ENCODE measurements at regions not wholly inside any gene's neighbourhood (a gene's known extent, or its start where the extent isn't known, plus 50 kb on each side); places are given as distances from the start of the nearest gene placed in this dataset.
"Not testable (repeated sequence)": the region's sequence is repeated elsewhere in the genome, so short reads cannot be mapped to it uniquely, and the experiment has no call there.

GRCh38 chr2:90287751-90288150 lies 1596.3 kb downstream of the RPIA start:
- H3K4me1 Mint-ChIP-seq (ENCODE audit: low read depth); H3K27ac Mint-ChIP-seq; H3K36me3 Mint-ChIP-seq (ENCODE audit: low read depth); H3K9me3 Mint-ChIP-seq; H3K4me3 Mint-ChIP-seq (ENCODE audit: low read depth); H3K27me3 Mint-ChIP-seq (ENCODE audit: low read depth); intact Hi-C loops (cut with micrococcal nuclease); DNase-seq (ENCODE audit: low spot score): not testable (repeated sequence)

GRCh38 chr2:90288396-90288795 lies 1596.9 kb downstream of the RPIA start:
- H3K4me3 Mint-ChIP-seq (ENCODE audit: low read depth): not testable (repeated sequence)

GRCh38 chr2:90289291-90289980 lies 1598.0 kb downstream of the RPIA start:
- H3K36me3 Mint-ChIP-seq (ENCODE audit: low read depth); H3K4me1 Mint-ChIP-seq (ENCODE audit: low read depth); H3K27ac Mint-ChIP-seq; H3K27me3 Mint-ChIP-seq (ENCODE audit: low read depth); H3K9me3 Mint-ChIP-seq; DNase-seq (ENCODE audit: low spot score); H3K4me3 Mint-ChIP-seq (ENCODE audit: low read depth); intact Hi-C loops (cut with micrococcal nuclease): not testable (repeated sequence)

More at GRCh38 chr2:90288396-90288795, 1596.9 kb downstream of the RPIA start:
- H3K27me3 Mint-ChIP-seq (ENCODE audit: low read depth); DNase-seq (ENCODE audit: low spot score); H3K36me3 Mint-ChIP-seq (ENCODE audit: low read depth); intact Hi-C loops (cut with micrococcal nuclease); H3K4me1 Mint-ChIP-seq (ENCODE audit: low read depth); H3K27ac Mint-ChIP-seq; H3K9me3 Mint-ChIP-seq: not testable (repeated sequence)

GRCh38 chr2:90290701-90291100 lies 1599.2 kb downstream of the RPIA start:
- H3K27ac Mint-ChIP-seq: not testable (repeated sequence)

GRCh38 chr2:90291168-90291883 lies 1599.9 kb downstream of the RPIA start:
- H3K27ac Mint-ChIP-seq; H3K9me3 Mint-ChIP-seq; H3K27me3 Mint-ChIP-seq (ENCODE audit: low read depth); H3K36me3 Mint-ChIP-seq (ENCODE audit: low read depth); H3K4me3 Mint-ChIP-seq (ENCODE audit: low read depth); intact Hi-C loops (cut with micrococcal nuclease); H3K4me1 Mint-ChIP-seq (ENCODE audit: low read depth): not testable (repeated sequence)
- DNase-seq (ENCODE audit: low spot score): peak; percentile 18

More at GRCh38 chr2:90290701-90291100, 1599.2 kb downstream of the RPIA start:
- intact Hi-C loops (cut with micrococcal nuclease); H3K27me3 Mint-ChIP-seq (ENCODE audit: low read depth); H3K4me3 Mint-ChIP-seq (ENCODE audit: low read depth); H3K36me3 Mint-ChIP-seq (ENCODE audit: low read depth); H3K9me3 Mint-ChIP-seq; DNase-seq (ENCODE audit: low spot score); H3K4me1 Mint-ChIP-seq (ENCODE audit: low read depth): not testable (repeated sequence)

- H3K4me1 Mint-ChIP-seq (ENCODE audit: low read depth); DNase-seq (ENCODE audit: low spot score); H3K9me3 Mint-ChIP-seq; H3K27ac Mint-ChIP-seq; H3K4me3 Mint-ChIP-seq (ENCODE audit: low read depth); intact Hi-C loops (cut with micrococcal nuclease); H3K27me3 Mint-ChIP-seq (ENCODE audit: low read depth); H3K36me3 Mint-ChIP-seq (ENCODE audit: low read depth): not testable (repeated sequence)
Measured at GRCh38 chr2:90291934-90292333, 1600.5 kb downstream of the RPIA start.

GRCh38 chr2:90292451-90292850 lies 1601.0 kb downstream of the RPIA start:
- H3K27ac Mint-ChIP-seq; H3K9me3 Mint-ChIP-seq; DNase-seq (ENCODE audit: low spot score); H3K27me3 Mint-ChIP-seq (ENCODE audit: low read depth); H3K4me3 Mint-ChIP-seq (ENCODE audit: low read depth); H3K36me3 Mint-ChIP-seq (ENCODE audit: low read depth); intact Hi-C loops (cut with micrococcal nuclease); H3K4me1 Mint-ChIP-seq (ENCODE audit: low read depth): not testable (repeated sequence)

- H3K9me3 Mint-ChIP-seq; H3K4me3 Mint-ChIP-seq (ENCODE audit: low read depth); H3K27ac Mint-ChIP-seq; H3K36me3 Mint-ChIP-seq (ENCODE audit: low read depth); H3K27me3 Mint-ChIP-seq (ENCODE audit: low read depth); intact Hi-C loops (cut with micrococcal nuclease); H3K4me1 Mint-ChIP-seq (ENCODE audit: low read depth): not testable (repeated sequence)
- DNase-seq (ENCODE audit: low spot score): peak; percentile 26
Measured at GRCh38 chr2:90293224-90293623, 1601.8 kb downstream of the RPIA start.

- DNase-seq (ENCODE audit: low spot score); H3K4me3 Mint-ChIP-seq (ENCODE audit: low read depth); H3K27ac Mint-ChIP-seq; intact Hi-C loops (cut with micrococcal nuclease); H3K4me1 Mint-ChIP-seq (ENCODE audit: low read depth); H3K36me3 Mint-ChIP-seq (ENCODE audit: low read depth); H3K27me3 Mint-ChIP-seq (ENCODE audit: low read depth); H3K9me3 Mint-ChIP-seq: not testable (repeated sequence)
Measured at GRCh38 chr2:90293806-90294205, 1602.3 kb downstream of the RPIA start.

GRCh38 chr2:90295036-90295750 lies 1603.7 kb downstream of the RPIA start:
- H3K4me3 Mint-ChIP-seq (ENCODE audit: low read depth); H3K27me3 Mint-ChIP-seq (ENCODE audit: low read depth); H3K27ac Mint-ChIP-seq; DNase-seq (ENCODE audit: low spot score); H3K36me3 Mint-ChIP-seq (ENCODE audit: low read depth); H3K4me1 Mint-ChIP-seq (ENCODE audit: low read depth); intact Hi-C loops (cut with micrococcal nuclease); H3K9me3 Mint-ChIP-seq: not testable (repeated sequence)

GRCh38 chr2:90296484-90296777 lies 1605.0 kb downstream of the RPIA start:
- H3K4me3 Mint-ChIP-seq (ENCODE audit: low read depth); H3K36me3 Mint-ChIP-seq (ENCODE audit: low read depth); H3K27me3 Mint-ChIP-seq (ENCODE audit: low read depth); DNase-seq (ENCODE audit: low spot score); H3K4me1 Mint-ChIP-seq (ENCODE audit: low read depth); intact Hi-C loops (cut with micrococcal nuclease); H3K9me3 Mint-ChIP-seq; H3K27ac Mint-ChIP-seq: not testable (repeated sequence)

GRCh38 chr2:90297701-90298100 lies 1606.2 kb downstream of the RPIA start:
- H3K36me3 Mint-ChIP-seq (ENCODE audit: low read depth); H3K4me1 Mint-ChIP-seq (ENCODE audit: low read depth); DNase-seq (ENCODE audit: low spot score); intact Hi-C loops (cut with micrococcal nuclease); H3K9me3 Mint-ChIP-seq; H3K27me3 Mint-ChIP-seq (ENCODE audit: low read depth); H3K4me3 Mint-ChIP-seq (ENCODE audit: low read depth); H3K27ac Mint-ChIP-seq: not testable (repeated sequence)

GRCh38 chr2:90298126-90298755 lies 1606.8 kb downstream of the RPIA start:
- DNase-seq (ENCODE audit: low spot score); H3K27ac Mint-ChIP-seq; H3K9me3 Mint-ChIP-seq; intact Hi-C loops (cut with micrococcal nuclease); H3K27me3 Mint-ChIP-seq (ENCODE audit: low read depth); H3K36me3 Mint-ChIP-seq (ENCODE audit: low read depth); H3K4me3 Mint-ChIP-seq (ENCODE audit: low read depth); H3K4me1 Mint-ChIP-seq (ENCODE audit: low read depth): not testable (repeated sequence)
